ENCODE measurements at regions not wholly inside any gene's neighbourhood (a gene's known extent, or its start where the extent isn't known, plus 50 kb on each side); places are given as distances from the start of the nearest gene placed in this dataset.
A peak's percentile ranks its signal among the peaks of the same experiment; 100 is the strongest.
"Not testable (repeated sequence)": the region's sequence is repeated elsewhere in the genome, so short reads cannot be mapped to it uniquely, and the experiment has no call there.

DNA sequence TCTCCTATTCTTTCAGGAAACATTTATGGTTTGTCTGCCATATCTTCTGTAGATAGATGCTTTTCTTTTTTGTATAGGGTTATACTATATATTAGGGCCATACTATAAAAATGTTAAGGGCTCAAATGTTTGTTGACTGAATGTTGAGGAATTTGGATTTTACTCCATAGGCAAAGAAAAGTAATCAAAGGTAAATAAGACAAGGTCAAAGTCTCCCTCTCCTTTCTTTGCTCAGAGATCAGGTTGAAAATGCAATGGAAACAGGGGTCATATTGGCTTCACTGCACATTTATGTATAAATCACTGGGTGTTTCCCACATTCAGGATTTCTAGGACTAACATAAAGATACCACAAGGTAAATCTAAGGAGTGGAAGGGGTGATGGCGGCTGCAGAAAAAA is 291.4 kb upstream of the FZD8 start:
- no peak for DNase-seq (ENCODE audit: low read depth)

DNA sequence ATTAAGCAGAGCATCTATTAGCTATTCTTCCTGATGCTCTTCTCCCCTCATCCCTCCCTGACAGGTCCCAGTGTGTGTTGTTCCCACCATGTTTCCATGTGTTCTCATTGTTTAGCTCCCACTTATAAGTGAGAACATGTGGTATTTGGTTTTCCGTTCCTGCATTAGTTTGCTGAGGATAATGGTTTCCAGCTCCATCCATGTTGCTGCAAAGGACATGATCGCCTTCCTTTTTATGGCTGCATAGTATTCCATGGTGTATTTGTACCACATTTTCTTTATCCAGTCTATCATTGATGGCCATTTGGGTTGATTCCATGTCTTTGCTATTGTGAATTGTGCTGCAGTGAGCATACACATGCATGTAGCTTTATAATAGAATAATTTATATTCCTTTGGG is 287.9 kb upstream of the FZD8 start:
- not testable (repeated sequence) for DNase-seq (ENCODE audit: low read depth)

- no peak for DNase-seq (ENCODE audit: low read depth)
Measured at GRCh38 chr10:35928748-35929147, 286.7 kb upstream of the FZD8 start.

GRCh38 chr10:35927990-35928488 is 285.9 kb upstream of the FZD8 start:
- peak; percentile 42 for DNase-seq (ENCODE audit: low read depth)

DNA sequence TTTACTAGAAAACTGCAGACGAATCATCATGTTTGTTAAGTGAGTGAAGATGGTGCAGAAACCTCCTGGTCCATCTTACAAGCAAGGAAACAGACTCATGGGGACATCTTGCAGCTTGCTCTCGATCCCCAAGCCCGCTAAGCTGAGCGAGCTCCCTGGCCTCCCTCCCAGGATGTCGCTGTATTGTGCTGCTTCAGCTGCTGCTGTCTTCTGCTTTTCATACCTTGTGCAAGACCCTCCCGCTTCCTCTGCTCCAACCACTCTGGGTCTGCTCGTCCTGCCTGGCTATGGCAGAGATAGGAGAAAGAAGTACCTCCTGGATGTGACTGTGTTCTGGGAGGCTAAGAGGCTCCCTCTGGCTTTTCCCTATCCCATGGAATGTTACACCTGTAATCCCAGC is 285.2 kb upstream of the FZD8 start:
- no peak for DNase-seq (ENCODE audit: low read depth)

DNA sequence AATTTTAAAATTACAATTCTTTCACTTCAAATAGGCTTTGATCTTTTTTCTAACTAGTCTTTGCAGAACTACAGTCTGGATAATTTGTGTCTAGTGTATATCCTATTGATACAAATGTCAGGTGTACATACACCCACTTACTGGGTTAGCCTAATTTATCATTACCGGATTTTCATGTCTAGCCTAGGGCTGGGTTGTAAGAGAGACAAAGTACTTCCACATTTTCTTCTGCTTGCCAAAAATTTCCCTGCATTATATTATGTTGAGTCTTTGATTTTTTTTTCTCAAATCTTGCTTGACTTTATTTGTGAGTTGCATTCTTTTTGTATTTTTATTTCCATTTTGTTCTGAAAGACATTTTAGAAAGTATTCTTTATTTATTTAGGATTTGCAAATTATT is 284.8 kb upstream of the FZD8 start:
- no peak for DNase-seq (ENCODE audit: low read depth)

DNA sequence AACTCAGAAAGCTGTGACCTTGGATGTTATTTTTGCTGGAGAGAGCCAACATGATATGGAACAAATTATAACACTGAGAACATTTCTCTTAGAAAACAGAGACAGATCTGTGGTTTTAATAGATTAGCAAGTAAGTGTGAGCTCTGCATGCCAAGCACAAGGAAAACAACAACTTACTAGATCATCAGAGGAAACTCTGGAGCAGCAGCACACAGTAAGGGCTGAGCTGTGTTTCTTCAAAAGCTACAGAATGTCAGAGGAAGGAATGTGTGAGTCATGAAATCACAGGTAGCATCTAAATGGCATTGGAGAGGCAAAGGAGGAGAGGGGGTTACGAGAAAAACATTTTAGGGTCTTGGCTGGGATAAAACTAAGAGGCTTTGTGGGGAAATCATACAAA is 283.4 kb upstream of the FZD8 start:
- peak; percentile 75 for DNase-seq (ENCODE audit: low read depth)

DNA sequence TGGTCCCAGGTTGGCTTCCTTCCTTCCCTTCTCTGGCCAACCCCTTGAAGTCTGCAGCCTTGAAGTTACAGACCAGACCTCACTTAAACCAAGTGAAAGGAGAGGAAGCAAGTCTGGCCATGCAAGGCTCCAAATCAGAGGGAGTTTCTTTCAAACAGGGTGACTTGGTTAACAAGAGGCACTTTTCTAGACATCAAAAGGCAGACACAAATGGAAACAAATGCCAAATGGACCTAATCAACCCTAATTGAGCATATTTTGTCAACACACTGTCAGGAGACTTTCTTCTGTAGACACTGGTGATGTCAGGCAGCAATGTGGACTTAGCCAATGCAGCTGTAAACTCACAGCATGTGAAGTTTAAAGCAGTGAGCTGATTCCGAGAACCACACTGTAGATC is 282.7 kb upstream of the FZD8 start:
- DNase-seq (ENCODE audit: low read depth) = no peak

- DNase-seq (ENCODE audit: low read depth) = no peak
Measured at GRCh38 chr10:35922876-35923600, 280.9 kb upstream of the FZD8 start.

GRCh38 chr10:35921866-35922350 is 279.8 kb upstream of the FZD8 start:
- no peak for DNase-seq (ENCODE audit: low read depth)

DNA sequence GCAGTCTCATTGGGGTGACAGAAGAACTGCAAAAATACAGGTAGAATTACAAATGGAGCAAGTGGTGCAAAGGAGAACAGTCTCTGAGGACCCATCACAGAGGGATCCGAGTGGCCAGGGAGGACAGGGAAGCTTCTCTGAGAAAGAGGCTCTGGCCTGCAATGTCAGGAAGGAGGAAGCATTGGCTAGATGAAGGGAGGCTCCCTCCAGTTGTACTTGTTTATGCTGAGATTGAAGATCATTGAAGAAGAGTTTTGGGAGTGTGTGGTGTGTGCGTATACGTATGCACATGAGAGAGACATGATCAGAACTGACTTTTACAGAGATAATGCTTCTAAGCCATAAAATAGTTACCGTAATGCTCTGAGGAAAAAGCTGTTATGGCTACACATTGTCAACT is 274.7 kb upstream of the FZD8 start:
- DNase-seq (ENCODE audit: low read depth) = peak; percentile 51

GRCh38 chr10:35913628-35914027 is 271.5 kb upstream of the FZD8 start:
- peak; percentile 76 for DNase-seq (ENCODE audit: low read depth)

DNA sequence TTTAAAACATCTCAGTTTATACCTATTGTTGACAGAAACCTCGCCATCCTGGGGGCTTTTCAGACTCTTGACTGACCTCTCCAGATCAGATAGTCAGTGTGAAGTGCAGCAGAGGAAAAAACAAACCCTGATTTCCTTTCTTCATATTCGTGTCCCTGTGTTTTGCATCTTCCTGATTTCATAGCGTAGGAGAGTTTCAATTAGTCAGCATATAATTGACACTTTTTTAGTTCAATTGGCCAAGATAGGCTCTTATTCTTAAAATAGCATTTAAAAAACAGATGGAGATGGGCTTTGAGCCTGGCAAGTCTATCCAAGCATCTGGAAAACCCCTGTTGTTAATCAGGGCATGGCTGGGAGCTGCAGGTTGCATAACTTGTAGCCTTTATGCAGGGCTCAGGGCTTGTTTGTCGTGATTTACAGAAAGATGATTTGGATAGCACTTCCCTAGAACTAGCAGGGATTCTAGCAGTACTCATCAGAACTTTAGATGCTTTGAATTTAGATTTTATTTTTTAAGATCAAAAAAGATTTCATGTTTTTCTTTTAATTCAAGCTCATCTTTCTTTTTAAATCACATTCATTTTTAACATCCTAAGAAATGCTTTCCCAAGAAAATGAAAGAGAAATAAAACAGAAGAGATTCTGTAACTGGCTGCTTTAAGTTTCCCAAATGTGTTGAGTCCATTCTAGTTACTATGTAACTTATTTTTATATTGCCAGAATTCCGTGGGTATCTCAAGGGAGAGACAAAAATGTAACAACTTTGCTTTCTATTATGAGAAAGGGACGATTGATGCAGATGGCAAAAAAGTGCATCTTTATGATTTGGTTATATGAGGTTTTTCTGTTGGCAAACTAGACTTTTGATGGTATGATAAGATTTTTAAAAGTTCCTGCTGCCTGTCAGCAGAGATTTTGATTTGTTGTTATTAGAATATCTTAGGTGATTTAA is 270.8 kb upstream of the FZD8 start:
- DNase-seq (ENCODE audit: low read depth) = peak; percentile 69

GRCh38 chr10:35911954-35912353 is 269.9 kb upstream of the FZD8 start:
- no peak for DNase-seq (ENCODE audit: low read depth)

GRCh38 chr10:35911233-35911632 is 269.1 kb upstream of the FZD8 start:
- DNase-seq (ENCODE audit: low read depth) = no peak

DNA sequence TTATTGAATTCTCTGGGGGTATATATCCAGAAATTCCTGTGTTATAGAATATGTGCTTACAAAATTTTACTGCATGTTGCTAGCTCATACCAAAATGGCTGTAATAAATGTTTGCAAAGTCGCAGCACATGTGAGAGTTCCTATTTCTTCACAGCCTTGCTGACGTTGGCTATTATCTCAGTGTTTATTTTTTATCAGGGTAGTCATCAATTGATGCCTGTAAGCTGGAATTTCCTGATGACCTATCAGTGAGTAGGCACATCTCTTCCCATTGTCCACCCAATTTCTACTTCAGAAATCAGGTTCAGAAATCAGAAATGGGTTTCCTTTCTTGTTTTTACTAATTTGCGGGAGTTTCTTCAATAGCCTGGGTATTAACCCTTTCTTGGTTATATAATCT is 268.1 kb upstream of the FZD8 start:
- peak; percentile 88 for DNase-seq (ENCODE audit: low read depth)

DNA sequence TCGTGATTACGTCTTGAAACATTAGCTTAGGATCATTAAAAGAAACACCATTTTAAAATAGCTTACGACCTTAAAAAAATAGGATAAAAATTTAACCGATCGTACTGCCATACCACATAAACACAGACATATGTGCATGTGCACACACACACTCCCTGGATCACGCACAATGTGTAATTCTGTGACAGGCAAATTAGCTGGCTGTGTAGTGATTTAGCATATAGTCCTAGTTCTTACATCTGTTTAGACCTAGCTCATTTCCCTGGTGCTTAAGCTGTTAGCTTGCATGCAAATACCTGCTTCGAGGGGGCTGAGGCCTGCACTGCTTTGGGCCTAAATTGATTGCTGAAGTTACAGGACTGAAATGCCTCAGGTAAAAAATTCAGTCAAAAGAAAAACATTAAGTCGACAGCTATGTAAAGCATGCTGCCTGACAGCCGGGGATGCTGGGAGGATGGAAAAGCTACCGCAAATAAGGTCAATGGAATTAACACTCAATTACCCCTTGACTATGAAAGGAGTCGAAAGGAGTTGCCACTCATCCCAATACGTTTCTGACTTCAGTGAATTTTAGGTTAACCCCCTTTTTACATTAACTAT is 267.1 kb upstream of the FZD8 start:
- DNase-seq (ENCODE audit: low read depth) = no peak

DNA sequence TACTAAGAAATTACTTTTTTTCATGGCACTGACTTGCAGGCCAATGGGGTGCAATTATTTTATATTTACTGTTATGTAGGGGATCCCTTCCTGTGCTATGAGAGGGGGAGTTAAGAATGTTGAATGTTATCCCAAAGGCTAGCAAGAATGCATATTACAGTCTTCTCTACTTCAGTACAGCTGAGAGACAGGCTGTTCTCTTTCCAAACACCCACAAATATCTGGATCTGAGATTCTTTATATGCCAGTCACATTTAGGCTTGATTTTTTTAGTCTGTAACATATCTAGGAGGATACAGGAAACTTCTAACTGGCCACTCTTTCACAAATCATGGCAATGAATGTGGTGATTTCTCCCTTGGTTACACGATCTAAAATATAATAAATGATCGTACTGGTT is 266.4 kb upstream of the FZD8 start:
- peak; percentile 66 for DNase-seq (ENCODE audit: low read depth)

- no peak for DNase-seq (ENCODE audit: low read depth)
Measured at GRCh38 chr10:35907548-35907947, 265.5 kb upstream of the FZD8 start.

GRCh38 chr10:35906155-35906554 is 264.1 kb upstream of the FZD8 start:
- DNase-seq (ENCODE audit: low read depth) = no peak

DNA sequence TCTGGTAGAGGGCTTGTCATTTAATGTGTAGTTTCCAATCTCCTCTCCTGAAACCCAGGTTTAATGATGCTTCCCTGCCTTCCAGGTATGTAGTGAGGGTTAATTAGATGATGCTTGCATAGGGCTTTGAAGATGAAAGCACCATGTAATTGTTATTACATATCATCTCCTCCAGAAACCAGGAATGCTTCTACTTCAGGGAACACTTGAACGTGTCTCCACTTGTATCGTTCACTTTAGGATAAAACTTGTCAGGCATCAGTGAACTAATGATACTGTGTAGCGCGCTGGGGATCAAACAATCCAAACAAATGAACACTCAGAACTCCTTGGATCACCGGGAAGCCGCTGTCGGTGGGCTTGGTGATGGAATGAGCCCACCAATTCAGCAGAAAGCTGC is 260.9 kb upstream of the FZD8 start:
- no peak for DNase-seq (ENCODE audit: low read depth)

DNA sequence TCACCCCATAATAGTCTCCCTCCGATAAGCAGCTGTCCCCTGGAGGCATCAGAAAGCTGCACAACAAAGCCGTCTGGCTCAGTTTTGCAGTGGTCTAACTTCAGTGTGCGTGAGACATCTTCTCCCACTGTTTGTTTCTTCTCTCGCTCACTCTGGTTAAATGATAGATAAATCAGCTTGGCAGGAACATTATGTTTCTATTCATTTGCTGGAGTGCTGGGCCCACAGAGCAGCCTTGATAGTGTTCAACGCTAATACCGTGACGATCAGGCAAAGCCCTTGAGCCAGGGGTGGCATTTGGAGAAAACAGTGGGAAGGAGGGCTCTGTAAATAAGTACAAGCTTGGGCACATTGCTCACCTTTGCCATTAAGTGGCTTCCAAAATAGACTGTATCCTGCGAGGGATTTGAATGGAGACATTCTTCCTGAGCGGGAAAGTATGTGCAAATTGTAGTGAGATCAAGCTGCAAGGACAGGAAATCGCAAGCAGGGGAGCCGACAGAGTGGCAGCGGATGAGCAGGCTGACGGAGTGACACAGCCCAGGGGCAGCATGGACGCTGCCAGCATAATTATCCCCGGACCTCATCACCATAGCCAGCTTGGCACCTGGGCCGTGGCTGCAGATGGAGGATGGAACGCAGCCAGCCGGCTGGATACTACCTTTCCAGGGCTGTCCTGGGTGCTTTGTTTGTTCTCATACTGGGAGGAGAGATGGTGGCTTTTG is 256.8 kb upstream of the FZD8 start:
- DNase-seq (ENCODE audit: low read depth) = peak; percentile 42

Measured in amniotic epithelial cell (primary cell).